Liver (tissue), 3 donors: ENCODE measurements at regions not wholly inside any gene's neighbourhood (a gene's known extent, or its start where the extent isn't known, plus 50 kb on each side); places are given as distances from the start of the nearest gene placed in this dataset.

Experiments used
- ATF3 ChIP-seq: IDR thresholded peaks from 2 replicates; pipeline ENCODE4 v1.6.1; 2016; ENCODE audit warnings: antibody characterized with exemption
- EGR1 ChIP-seq, 2 donors: IDR thresholded peaks; 2 replicates each; pipeline ENCODE4 v1.6.1; 2016 to 2018; ENCODE audit warnings: antibody characterized with exemption in 2 of 2, low read depth in 2 of 2
- GABPA ChIP-seq, 2 donors: IDR thresholded peaks in 1 of 2; conservative IDR thresholded peaks in 1 of 2; 2 replicates each; pipeline ENCODE4 v1.6.1; 2016; ENCODE audit warnings: antibody characterized with exemption in 2 of 2, mild to moderate bottlenecking in 1 of 2, moderate library complexity in 1 of 2
- TAF1 ChIP-seq: conservative IDR thresholded peaks from 2 replicates; pipeline ENCODE4 v1.6.1; 2016; ENCODE audit warnings: antibody characterized with exemption, mild to moderate bottlenecking
- YY1 ChIP-seq: IDR thresholded peaks from 2 replicates; pipeline ENCODE4 v1.6.1; 2016; ENCODE audit warnings: antibody characterized with exemption, mild to moderate bottlenecking
- TF ChIP-seq, protein P1 (sequence below): fragments of 150-350 bp; IDR thresholded peaks from 2 replicates; pipeline ENCODE4 v1.5.1; 2017; ENCODE audit warnings: improper control_type of control experiment, low read depth, low read length; ENCODE audit not compliant: missing input control
- TF ChIP-seq, protein P2 (sequence below): IDR thresholded peaks from 2 replicates; pipeline ENCODE4 v1.6.1; 2016; ENCODE audit warnings: antibody characterized with exemption, mild to moderate bottlenecking
- TF ChIP-seq, protein P3 (sequence below): IDR thresholded peaks from 2 replicates; pipeline ENCODE4 v1.6.1; 2016; ENCODE audit warnings: antibody characterized with exemption
- TF ChIP-seq, protein P4 (sequence below): IDR thresholded peaks from 2 replicates; pipeline ENCODE4 v1.6.1; 2016; ENCODE audit warnings: antibody characterized with exemption
- donor health status: healthy.
- donor health status: healthy.

- TF ChIP-seq TAF1 (no peak), ATF3 (no peak), YY1 (no peak), GABPA (IDR thresholded peaks at IDR 0.05 in 1 of 2, conservative IDR thresholded peaks at IDR 0.05 in 1 of 2) (no peak), EGR1 (IDR thresholded peaks at IDR 0.05; ENCODE audit: low read depth in 2 of 2) (no peak)
- TF ChIP-seq, protein P1, sequence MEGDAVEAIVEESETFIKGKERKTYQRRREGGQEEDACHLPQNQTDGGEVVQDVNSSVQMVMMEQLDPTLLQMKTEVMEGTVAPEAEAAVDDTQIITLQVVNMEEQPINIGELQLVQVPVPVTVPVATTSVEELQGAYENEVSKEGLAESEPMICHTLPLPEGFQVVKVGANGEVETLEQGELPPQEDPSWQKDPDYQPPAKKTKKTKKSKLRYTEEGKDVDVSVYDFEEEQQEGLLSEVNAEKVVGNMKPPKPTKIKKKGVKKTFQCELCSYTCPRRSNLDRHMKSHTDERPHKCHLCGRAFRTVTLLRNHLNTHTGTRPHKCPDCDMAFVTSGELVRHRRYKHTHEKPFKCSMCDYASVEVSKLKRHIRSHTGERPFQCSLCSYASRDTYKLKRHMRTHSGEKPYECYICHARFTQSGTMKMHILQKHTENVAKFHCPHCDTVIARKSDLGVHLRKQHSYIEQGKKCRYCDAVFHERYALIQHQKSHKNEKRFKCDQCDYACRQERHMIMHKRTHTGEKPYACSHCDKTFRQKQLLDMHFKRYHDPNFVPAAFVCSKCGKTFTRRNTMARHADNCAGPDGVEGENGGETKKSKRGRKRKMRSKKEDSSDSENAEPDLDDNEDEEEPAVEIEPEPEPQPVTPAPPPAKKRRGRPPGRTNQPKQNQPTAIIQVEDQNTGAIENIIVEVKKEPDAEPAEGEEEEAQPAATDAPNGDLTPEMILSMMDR: no peak
- TF ChIP-seq, protein P2, sequence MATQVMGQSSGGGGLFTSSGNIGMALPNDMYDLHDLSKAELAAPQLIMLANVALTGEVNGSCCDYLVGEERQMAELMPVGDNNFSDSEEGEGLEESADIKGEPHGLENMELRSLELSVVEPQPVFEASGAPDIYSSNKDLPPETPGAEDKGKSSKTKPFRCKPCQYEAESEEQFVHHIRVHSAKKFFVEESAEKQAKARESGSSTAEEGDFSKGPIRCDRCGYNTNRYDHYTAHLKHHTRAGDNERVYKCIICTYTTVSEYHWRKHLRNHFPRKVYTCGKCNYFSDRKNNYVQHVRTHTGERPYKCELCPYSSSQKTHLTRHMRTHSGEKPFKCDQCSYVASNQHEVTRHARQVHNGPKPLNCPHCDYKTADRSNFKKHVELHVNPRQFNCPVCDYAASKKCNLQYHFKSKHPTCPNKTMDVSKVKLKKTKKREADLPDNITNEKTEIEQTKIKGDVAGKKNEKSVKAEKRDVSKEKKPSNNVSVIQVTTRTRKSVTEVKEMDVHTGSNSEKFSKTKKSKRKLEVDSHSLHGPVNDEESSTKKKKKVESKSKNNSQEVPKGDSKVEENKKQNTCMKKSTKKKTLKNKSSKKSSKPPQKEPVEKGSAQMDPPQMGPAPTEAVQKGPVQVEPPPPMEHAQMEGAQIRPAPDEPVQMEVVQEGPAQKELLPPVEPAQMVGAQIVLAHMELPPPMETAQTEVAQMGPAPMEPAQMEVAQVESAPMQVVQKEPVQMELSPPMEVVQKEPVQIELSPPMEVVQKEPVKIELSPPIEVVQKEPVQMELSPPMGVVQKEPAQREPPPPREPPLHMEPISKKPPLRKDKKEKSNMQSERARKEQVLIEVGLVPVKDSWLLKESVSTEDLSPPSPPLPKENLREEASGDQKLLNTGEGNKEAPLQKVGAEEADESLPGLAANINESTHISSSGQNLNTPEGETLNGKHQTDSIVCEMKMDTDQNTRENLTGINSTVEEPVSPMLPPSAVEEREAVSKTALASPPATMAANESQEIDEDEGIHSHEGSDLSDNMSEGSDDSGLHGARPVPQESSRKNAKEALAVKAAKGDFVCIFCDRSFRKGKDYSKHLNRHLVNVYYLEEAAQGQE: no peak
- TF ChIP-seq, protein P3, sequence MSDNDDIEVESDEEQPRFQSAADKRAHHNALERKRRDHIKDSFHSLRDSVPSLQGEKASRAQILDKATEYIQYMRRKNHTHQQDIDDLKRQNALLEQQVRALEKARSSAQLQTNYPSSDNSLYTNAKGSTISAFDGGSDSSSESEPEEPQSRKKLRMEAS: no peak
- TF ChIP-seq, protein P4, sequence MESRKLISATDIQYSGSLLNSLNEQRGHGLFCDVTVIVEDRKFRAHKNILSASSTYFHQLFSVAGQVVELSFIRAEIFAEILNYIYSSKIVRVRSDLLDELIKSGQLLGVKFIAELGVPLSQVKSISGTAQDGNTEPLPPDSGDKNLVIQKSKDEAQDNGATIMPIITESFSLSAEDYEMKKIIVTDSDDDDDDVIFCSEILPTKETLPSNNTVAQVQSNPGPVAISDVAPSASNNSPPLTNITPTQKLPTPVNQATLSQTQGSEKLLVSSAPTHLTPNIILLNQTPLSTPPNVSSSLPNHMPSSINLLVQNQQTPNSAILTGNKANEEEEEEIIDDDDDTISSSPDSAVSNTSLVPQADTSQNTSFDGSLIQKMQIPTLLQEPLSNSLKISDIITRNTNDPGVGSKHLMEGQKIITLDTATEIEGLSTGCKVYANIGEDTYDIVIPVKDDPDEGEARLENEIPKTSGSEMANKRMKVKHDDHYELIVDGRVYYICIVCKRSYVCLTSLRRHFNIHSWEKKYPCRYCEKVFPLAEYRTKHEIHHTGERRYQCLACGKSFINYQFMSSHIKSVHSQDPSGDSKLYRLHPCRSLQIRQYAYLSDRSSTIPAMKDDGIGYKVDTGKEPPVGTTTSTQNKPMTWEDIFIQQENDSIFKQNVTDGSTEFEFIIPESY: no peak
Observed at GRCh38 chr6:3918469-3918868, 69.3 kb downstream of the FAM50B start.
